ENCODE measurements at regions not wholly inside any gene's neighbourhood (a gene's known extent, or its start where the extent isn't known, plus 50 kb on each side); places are given as distances from the start of the nearest gene placed in this dataset.

DNA sequence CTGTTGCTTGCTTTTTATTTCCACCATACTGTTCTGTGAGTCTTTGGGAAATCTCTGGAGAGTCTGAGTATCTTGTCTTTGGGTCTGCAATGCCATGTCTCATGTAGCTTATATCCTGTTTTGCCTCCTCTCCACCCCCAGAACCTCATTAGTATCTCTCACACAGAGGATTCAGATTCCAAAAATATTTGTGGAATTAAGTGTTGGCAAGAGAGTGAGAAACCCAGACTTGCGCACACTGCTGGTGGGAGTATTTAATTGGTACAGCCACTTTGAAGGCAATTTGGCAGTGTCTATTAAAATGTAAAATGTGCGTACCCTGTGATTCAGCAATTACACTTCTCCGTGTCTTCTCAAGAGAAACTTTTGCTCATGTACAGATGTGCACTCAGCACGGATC lies 68.6 kb downstream of the ZNF621 start:
- no peak for DNase-seq

DNA sequence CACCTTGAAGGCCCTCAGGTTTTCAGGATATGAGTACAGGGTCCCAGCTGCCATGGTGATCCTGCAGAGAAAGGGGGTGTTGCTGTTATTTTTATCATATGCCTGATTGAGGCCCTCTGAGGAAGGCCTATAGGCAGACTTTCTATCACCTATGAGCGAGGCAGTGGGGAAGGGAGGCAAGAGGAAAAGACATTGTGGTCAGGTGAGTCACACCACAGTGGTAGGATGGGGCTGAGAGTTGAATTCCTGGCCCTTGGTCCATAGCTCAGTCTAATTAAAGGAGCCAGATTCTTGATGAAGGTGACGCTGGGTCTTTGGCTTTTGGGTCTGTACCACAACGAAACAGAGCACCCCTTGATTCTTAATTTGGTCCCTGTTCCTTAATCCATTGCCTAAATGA lies 72.7 kb downstream of the ZNF621 start:
- DNase-seq, result no peak

DNA sequence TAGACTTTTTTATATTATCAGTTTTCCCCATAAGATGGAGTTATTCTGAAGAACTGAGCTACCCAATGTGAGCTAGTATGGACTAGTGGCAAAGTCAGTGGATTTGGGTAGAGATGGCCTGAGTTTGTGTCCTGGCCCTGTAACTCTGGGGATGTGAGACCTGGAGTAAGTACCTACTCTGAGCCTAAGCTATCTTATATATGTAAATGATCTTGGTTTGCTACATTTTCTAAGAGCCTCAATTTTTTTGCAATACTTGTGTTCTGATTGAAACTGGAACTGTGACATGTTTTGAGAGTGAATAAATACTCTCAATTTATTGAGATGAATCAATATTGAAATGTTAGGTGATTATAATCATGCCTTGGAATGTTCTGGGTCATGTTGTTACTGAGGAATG lies 73.6 kb downstream of the ZNF621 start:
- DNase-seq, result no peak

GRCh38 chr3:40598962-40599361 lies 74.2 kb downstream of the ZNF621 start:
- DNase-seq, result no peak

GRCh38 chr3:40602778-40603385 lies 78.1 kb downstream of the ZNF621 start:
- no peak for DNase-seq

- DNase-seq, result no peak
Measured at GRCh38 chr3:40605960-40606359, 81.2 kb downstream of the ZNF621 start.

DNA sequence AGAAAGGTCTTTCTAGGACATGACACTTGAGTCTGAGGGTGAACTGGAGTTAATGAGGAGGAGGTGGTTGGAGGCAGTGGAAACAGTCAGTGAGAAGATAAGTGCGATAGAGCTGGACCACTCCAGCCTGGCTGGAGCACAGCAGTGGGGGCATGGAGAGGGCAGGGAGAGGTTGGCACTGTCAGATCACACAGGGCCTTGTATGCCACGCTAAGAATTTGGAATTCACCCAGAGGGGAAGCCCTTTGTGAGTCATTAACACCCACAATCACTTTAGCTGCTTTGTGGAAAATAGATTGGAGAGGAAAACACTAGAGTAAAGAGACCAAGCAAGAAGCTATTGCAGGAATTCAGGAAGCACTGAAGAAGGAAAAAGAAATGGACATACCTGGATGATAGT lies 83.3 kb downstream of the ZNF621 start:
- DNase-seq, result no peak

DNA sequence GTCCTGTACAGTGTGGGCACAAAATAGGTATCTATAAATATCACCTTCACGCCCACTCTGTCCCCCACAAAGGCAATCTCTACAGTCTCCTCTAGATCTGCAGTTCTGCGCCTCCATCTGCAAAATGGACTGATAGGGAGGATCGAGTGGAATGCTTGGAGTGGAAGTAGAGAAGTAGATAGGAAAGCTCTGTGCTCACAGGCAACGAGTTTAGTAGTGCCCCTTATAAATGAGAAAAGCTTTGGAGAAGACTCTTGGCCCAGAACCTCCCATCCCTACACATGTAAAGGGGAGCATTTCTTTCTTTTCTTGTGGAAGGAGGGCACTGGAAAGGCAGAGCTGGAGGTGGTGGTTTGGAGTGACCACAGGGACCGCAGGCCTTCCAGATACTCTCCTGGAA lies 88.5 kb downstream of the ZNF621 start:
- DNase-seq, result no peak

GRCh38 chr3:40615110-40615915 lies 90.6 kb downstream of the ZNF621 start:
- DNase-seq, result no peak

- no peak for DNase-seq
Measured at GRCh38 chr3:40615918-40616819, 91.4 kb downstream of the ZNF621 start.

GRCh38 chr3:40617084-40617483 lies 92.3 kb downstream of the ZNF621 start:
- no peak for DNase-seq

DNA sequence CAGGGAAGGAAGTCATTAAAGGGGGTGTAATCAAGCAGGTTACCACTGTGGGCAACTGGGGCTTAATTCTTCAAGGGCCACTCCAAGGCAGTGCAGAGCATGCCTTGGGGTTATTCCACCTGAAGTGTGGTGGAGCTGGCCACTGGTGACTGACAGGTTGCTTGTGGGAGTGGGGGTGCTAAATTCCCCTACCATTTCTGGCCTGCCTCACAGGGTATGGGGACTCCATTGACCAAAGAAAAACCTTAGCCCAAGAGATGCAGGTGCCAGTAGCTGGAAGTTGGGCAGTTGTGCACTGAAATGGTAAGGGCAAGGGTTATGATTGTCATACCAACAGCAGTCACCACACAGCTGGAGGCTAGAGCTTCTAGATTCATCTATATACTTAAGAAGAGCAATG lies 93.4 kb downstream of the ZNF621 start:
- no peak for DNase-seq

DNA sequence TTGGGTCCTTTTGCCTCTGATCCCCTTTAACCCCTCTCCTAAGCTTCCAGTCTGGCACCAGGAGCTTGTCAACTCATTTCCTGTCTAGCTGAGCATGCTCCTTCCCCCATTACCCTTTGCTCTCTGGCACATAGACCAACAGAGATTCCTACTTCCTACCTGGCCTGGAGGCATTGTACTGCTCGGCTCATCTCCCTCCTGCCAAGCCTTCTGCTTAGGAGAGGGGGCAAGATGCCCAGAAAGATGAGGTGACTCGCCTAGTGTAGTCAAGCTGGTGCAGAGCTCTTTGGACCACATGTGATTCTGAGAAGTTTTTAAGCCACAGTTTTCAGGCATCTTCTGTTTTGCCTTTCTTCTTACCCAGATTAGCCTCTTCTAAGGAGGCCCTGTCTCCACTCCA lies 95.4 kb downstream of the ZNF621 start:
- DNase-seq, result no peak

GRCh38 chr3:40621252-40621651 lies 96.5 kb downstream of the ZNF621 start:
- DNase-seq, result no peak

- no peak for DNase-seq
Measured at GRCh38 chr3:40623567-40623966, 98.8 kb downstream of the ZNF621 start.

DNA sequence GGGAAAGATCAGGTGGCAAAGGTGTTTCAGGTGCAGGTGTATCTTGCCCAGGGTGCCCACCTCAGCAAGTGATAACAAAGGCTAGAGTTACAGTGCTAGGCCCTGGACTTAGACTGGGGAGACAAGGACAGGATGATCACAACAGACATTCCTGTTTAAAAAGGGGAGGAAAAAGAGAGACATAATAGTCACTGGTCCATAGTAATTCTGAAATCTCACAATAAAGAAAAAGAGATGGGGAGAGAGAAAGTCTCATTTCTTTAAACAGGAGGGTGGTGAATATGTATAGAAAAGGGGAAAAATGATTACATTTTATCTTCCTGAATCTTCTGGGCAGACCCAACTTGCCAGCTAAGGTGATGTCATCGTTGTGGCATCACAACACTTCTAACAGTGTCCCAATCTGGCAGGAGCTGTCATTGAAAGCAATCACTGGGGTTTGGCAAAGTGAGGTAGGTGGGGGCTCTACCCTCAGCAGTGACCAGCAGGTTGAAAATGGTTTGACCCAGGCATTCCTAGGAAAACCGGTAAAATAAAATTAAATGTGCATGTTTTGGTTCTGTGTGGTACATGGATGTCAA lies 99.5 kb downstream of the ZNF621 start:
- DNase-seq, result no peak

- DNase-seq, result no peak
Measured at GRCh38 chr3:40627095-40627494, 102.3 kb downstream of the ZNF621 start.

GRCh38 chr3:40628984-40629383 lies 104.2 kb downstream of the ZNF621 start:
- no peak for DNase-seq

- no peak for DNase-seq
Measured at GRCh38 chr3:40631341-40631995, 106.7 kb downstream of the ZNF621 start.

GRCh38 chr3:40637906-40638305 lies 113.1 kb downstream of the ZNF621 start:
- DNase-seq, result no peak

GRCh38 chr3:40639006-40639405 lies 114.2 kb downstream of the ZNF621 start:
- DNase-seq, result no peak

DNA sequence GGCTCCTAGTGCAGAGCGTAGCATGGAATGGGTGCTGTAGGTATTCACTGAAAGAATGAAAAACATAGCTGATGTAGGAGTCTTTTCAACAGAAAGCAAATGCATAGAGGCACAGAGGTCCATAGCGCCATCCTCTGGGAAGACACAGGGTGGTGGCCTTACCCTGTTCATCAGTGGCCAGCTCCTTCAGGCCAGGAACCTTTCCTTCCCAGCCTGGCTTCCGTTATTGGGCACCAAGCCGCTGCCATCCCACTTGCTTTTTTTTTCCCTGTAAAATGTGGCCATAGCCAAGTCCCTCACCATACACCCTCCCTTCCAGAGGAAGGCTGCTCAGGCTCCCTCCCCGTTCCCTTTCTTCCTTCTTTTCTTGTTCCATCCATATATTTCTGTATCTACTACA lies 118.1 kb downstream of the ZNF621 start:
- DNase-seq, result no peak

DNA sequence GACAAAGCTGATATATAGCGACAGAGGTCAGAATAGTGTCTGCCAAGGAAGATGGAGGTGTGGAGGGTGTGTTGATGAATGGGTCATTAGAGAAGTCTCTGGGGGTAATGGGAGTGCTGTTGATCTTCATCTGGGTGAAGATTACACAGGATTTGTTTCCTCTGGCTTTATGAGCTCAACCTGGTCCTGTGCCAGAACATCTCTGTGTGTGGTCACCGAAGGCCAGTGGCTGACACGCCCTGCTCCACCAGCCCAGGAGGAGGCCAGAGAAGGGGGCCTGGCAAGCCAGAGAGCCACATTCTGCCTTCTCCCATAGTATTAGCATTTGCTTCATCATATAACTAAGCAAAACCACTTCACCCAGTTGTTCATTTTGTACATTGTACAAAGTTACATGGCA lies 121.1 kb downstream of the ZNF621 start:
- DNase-seq, result no peak

All from CD4-positive, alpha-beta T cell treated with Interleukin-6 for 4 hours (primary cell).